Breast epithelium (tissue), 4 donors: ENCODE measurements at regions not wholly inside any gene's neighbourhood (a gene's known extent, or its start where the extent isn't known, plus 50 kb on each side); places are given as distances from the start of the nearest gene placed in this dataset.

Source experiments
- DNase-seq, 2 donors: peaks; one replicate each; pipeline ENCODE4 v3.0.0-alpha.2; 2019; ENCODE audit warnings: low spot score in 2 of 2
- H3K27ac ChIP-seq, 2 donors: fragments of 200-600 bp; sonication (generic) in 1 of 2; one replicate each; pipeline ENCODE4 v1.5.1; 2016 to 2019; ENCODE audit warnings: mild to moderate bottlenecking in 1 of 2
- H3K27me3 ChIP-seq, 2 donors: fragments of 200-600 bp; sonication (generic) in 1 of 2; one replicate each; pipeline versions ENCODE4 v1.5.1 to v1.6.0; 2017 to 2019; ENCODE audit warnings: control low read depth in 1 of 2, mild to moderate bottlenecking in 1 of 2
- H3K36me3 ChIP-seq: fragments of 200-600 bp; one replicate; pipeline ENCODE4 v1.5.1; 2019
- H3K4me1 ChIP-seq, 2 donors: fragments of 200-600 bp; sonication (generic); one replicate each; pipeline ENCODE4 v1.5.1; 2016 to 2019; ENCODE audit warnings: control low read depth in 1 of 2
- H3K4me3 ChIP-seq, 3 donors: fragments of 200-600 bp; sonication (generic); 1 replicate in 2 of 3; 2 replicates in 1 of 3; pipeline ENCODE4 v1.5.1; 2016 to 2019; ENCODE audit warnings: mild to moderate bottlenecking in 3 of 3, moderate library complexity in 2 of 3
- H3K9me3 ChIP-seq, 2 donors: fragments of 200-600 bp; sonication (generic) in 1 of 2; one replicate each; pipeline ENCODE4 v1.5.1; 2016 to 2019; ENCODE audit warnings: control low read depth in 1 of 2
- POLR2A ChIP-seq: fragments of 450-650 bp; IDR thresholded peaks from one replicate; pipeline ENCODE4 v1.6.1; 2016; ENCODE audit warnings: antibody characterized with exemption, mild to moderate bottlenecking, moderate library complexity
- POLR2AphosphoS5 ChIP-seq, 3 donors: sonication (generic); formaldehyde crosslinking; IDR thresholded peaks; one replicate each; pipeline ENCODE4 v1.6.1; 2017; ENCODE audit warnings: antibody characterized with exemption in 3 of 3
- intact Hi-C: fragments of 100-400 bp; cut with DNase I; formaldehyde crosslinking; loops from one replicate; pipeline ENCODE4 v1.15.1; 2023; ENCODE audit warnings: low total_unique reads
- TF ChIP-seq, protein P1 (sequence below), 3 donors: fragments of 450-650 bp; IDR thresholded peaks; one replicate each; pipeline ENCODE4 v1.5.1; 2016 to 2017; ENCODE audit warnings: antibody characterized with exemption in 3 of 3, mild to moderate bottlenecking in 3 of 3, moderate library complexity in 3 of 3

GRCh38 chr17:13407381-13407780, 194.3 kb downstream of the HS3ST3A1 start:
- H3K36me3 ChIP-seq = no peaks in the 10 kb centered on the region
- no peak overlapping the region for H3K4me3 ChIP-seq
- H3K4me1 ChIP-seq = no peaks in the 10 kb centered on the region
- DNase-seq = no peak
- TF ChIP-seq POLR2AphosphoS5 (IDR thresholded peaks at IDR 0.05) (no peak), POLR2A (no peak)
- TF ChIP-seq, protein P1, sequence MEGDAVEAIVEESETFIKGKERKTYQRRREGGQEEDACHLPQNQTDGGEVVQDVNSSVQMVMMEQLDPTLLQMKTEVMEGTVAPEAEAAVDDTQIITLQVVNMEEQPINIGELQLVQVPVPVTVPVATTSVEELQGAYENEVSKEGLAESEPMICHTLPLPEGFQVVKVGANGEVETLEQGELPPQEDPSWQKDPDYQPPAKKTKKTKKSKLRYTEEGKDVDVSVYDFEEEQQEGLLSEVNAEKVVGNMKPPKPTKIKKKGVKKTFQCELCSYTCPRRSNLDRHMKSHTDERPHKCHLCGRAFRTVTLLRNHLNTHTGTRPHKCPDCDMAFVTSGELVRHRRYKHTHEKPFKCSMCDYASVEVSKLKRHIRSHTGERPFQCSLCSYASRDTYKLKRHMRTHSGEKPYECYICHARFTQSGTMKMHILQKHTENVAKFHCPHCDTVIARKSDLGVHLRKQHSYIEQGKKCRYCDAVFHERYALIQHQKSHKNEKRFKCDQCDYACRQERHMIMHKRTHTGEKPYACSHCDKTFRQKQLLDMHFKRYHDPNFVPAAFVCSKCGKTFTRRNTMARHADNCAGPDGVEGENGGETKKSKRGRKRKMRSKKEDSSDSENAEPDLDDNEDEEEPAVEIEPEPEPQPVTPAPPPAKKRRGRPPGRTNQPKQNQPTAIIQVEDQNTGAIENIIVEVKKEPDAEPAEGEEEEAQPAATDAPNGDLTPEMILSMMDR (IDR thresholded peaks at IDR 0.05) = no peak
- H3K9me3 ChIP-seq = no peaks in the 10 kb centered on the region
- H3K27me3 ChIP-seq = no peaks in the 10 kb centered on the region
- intact Hi-C loops = no loop called here
- no peak overlapping the region for H3K27ac ChIP-seq

DNA sequence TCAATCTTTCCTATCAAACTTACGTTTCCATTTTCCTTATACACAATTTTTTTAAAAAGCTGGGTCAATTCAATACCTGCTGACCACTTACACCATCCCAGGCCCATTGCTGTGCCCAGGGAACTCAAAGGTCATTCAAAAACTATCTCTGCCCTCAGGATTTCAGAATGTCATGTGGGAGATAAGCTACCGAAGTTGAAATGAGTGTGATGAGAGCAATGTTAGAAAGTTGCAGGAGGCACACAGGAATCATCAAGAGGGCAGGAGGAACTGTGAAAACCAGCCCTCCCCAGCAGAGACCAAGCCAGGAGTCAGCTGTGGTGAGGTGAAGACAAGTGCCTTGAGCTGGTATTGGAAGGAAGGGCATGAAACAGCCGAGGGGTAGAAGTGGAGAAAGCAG, 195.9 kb downstream of the HS3ST3A1 start:
- Histone ChIP-seq H3K4me3 (no peak overlapping the region), H3K36me3 (no peaks in the 10 kb centered on the region), H3K27ac (no peak overlapping the region), H3K9me3 (no peaks in the 10 kb centered on the region), H3K4me1 (no peaks in the 10 kb centered on the region), H3K27me3 (no peaks in the 10 kb centered on the region)
- no peak for DNase-seq
- intact Hi-C loops = no loop called here
- TF ChIP-seq, protein P1 (IDR thresholded peaks at IDR 0.05) = no peak
- TF ChIP-seq POLR2A (no peak), POLR2AphosphoS5 (IDR thresholded peaks at IDR 0.05) (no peak)

- H3K36me3 ChIP-seq = no peaks in the 10 kb centered on the region
- no peaks in the 10 kb centered on the region for H3K4me1 ChIP-seq
- no peak for TF ChIP-seq POLR2AphosphoS5 (IDR thresholded peaks at IDR 0.05)
- TF ChIP-seq, protein P1 (IDR thresholded peaks at IDR 0.05) = no peak
- TF ChIP-seq POLR2A = no peak
- intact Hi-C loops = no loop called here
- H3K4me3 ChIP-seq = no peak overlapping the region
- H3K27me3 ChIP-seq = no peaks in the 10 kb centered on the region
- DNase-seq = no peak
- H3K27ac ChIP-seq = no peak overlapping the region
- H3K9me3 ChIP-seq = no peaks in the 10 kb centered on the region
Measured at GRCh38 chr17:13405080-13405479, 196.6 kb downstream of the HS3ST3A1 start.

DNA sequence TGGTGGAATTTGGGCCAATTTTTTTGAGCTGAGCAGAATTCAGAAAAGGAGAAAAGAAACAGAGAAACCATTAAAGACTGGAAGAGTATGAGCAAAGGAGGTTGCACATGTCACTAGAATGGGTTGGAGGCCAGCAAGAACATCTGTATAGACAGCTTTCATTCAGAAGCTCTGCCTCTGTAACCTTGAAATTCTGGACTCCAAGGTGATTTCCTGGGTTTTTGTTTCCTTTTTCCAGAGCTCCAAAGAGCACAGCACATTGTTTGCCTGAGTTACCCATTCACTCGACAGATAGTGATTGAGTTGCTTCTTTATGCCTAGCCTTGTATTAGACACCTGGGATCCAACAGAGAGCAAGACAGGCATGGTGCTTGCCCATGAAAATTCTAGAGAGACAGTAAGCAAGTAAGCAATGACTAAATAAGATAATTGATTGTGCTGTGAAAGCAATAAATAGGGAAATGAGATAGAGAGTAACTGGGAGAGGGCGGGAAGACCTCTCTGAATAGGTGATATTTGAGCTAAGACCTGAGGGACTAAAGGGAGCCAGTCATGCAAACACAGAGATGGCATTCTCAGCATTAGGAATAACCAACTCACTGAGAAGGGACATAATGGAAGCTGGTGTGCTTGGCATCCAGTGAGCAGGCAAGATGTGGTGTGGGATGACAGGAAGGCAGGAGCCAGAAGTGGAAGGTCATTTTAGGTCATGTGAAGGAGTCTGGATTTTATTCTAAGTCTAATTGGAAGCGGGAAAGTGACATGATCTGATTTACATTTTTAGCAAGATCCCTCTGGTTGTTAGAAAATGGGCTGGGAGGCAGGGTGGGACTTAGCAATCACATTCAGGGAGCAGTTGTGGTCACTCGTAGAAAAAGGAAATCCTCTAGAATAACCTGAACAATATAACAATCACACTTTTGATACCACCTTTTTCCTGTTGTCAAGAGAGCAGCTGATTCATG, 197.5 kb downstream of the HS3ST3A1 start:
- DNase-seq = no peak
- intact Hi-C loops = no loop called here
- H3K36me3 ChIP-seq = no peaks in the 10 kb centered on the region
- H3K27me3 ChIP-seq = no peaks in the 10 kb centered on the region
- no peak overlapping the region for H3K27ac ChIP-seq
- H3K4me3 ChIP-seq = no peak overlapping the region
- TF ChIP-seq POLR2A (no peak), POLR2AphosphoS5 (IDR thresholded peaks at IDR 0.05) (no peak)
- TF ChIP-seq, protein P1 (IDR thresholded peaks at IDR 0.05) = no peak
- no peaks in the 10 kb centered on the region for H3K4me1 ChIP-seq
- H3K9me3 ChIP-seq = no peaks in the 10 kb centered on the region

DNA sequence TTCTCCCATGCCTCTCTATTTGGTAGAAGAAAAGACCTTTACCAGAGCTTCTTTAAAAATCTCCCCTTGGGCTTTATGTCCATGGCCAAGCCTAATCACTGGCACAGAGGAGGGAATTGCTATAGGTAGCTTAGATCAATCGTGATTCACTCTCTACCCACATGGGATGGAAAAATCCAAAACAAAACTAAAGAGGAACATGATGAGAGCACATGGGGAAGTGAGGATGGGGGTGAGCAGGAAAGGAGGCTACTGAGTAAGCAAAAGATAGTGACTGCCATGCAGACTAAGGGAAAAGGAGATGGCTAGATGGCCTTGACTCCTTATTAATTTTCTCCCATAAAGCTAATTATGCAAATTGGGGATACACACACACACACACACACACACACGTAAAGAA, 201.2 kb downstream of the HS3ST3A1 start:
- Histone ChIP-seq H3K9me3 (no peaks in the 10 kb centered on the region), H3K4me1 (no peaks in the 10 kb centered on the region), H3K4me3 (no peak overlapping the region), H3K27ac (no peak overlapping the region), H3K36me3 (no peaks in the 10 kb centered on the region), H3K27me3 (no peaks in the 10 kb centered on the region)
- intact Hi-C loops = no loop called here
- TF ChIP-seq POLR2AphosphoS5 (IDR thresholded peaks at IDR 0.05) = no peak
- TF ChIP-seq POLR2A = no peak
- TF ChIP-seq, protein P1 (IDR thresholded peaks at IDR 0.05) = no peak
- no peak for DNase-seq
